ENCODE measurements at regions not wholly inside any gene's neighbourhood (a gene's known extent, or its start where the extent isn't known, plus 50 kb on each side); places are given as distances from the start of the nearest gene placed in this dataset.

- no peak for DNase-seq (ENCODE audit: low spot score)
These were observed 156.0 kb upstream of the DIO3 start for GRCh38 chr14:101405171-101405883.

GRCh38 chr14:101406921-101407320, 154.4 kb upstream of the DIO3 start:
- no peak for DNase-seq (ENCODE audit: low spot score)

GRCh38 chr14:101407328-101407727, 154.0 kb upstream of the DIO3 start:
- no peak for DNase-seq (ENCODE audit: low spot score)

- DNase-seq (ENCODE audit: low spot score): no peak
These were observed 153.0 kb upstream of the DIO3 start for GRCh38 chr14:101408077-101408831.

- DNase-seq (ENCODE audit: low spot score): no peak
These were observed 152.2 kb upstream of the DIO3 start for GRCh38 chr14:101409006-101409543.

GRCh38 chr14:101410126-101410525, 151.2 kb upstream of the DIO3 start:
- no peak for DNase-seq (ENCODE audit: low spot score)

- DNase-seq (ENCODE audit: low spot score): no peak
These were observed 150.1 kb upstream of the DIO3 start for GRCh38 chr14:101411151-101411550.

GRCh38 chr14:101411779-101412178, 149.5 kb upstream of the DIO3 start:
- no peak for DNase-seq (ENCODE audit: low spot score)

- DNase-seq (ENCODE audit: low spot score): no peak
These were observed 148.6 kb upstream of the DIO3 start for GRCh38 chr14:101412739-101413138.

- DNase-seq (ENCODE audit: low spot score): no peak
These were observed 143.9 kb upstream of the DIO3 start for GRCh38 chr14:101417434-101417833.

- DNase-seq (ENCODE audit: low spot score): no peak
These were observed 142.7 kb upstream of the DIO3 start for GRCh38 chr14:101418601-101419000.

- DNase-seq (ENCODE audit: low spot score): no peak
These were observed 134.8 kb upstream of the DIO3 start for GRCh38 chr14:101426466-101426865.

GRCh38 chr14:101428409-101428808, 132.9 kb upstream of the DIO3 start:
- DNase-seq (ENCODE audit: low spot score): no peak

GRCh38 chr14:101435546-101435945, 125.7 kb upstream of the DIO3 start:
- no peak for DNase-seq (ENCODE audit: low spot score)

- no peak for DNase-seq (ENCODE audit: low spot score)
These were observed 122.3 kb upstream of the DIO3 start for GRCh38 chr14:101439023-101439422.

- DNase-seq (ENCODE audit: low spot score): no peak
These were observed 120.8 kb upstream of the DIO3 start for GRCh38 chr14:101440496-101440895.

- no peak for DNase-seq (ENCODE audit: low spot score)
These were observed 119.6 kb upstream of the DIO3 start for GRCh38 chr14:101441710-101442109.

GRCh38 chr14:101442451-101442850, 118.8 kb upstream of the DIO3 start:
- DNase-seq (ENCODE audit: low spot score): no peak

GRCh38 chr14:101444116-101444515, 117.2 kb upstream of the DIO3 start:
- DNase-seq (ENCODE audit: low spot score): no peak

GRCh38 chr14:101445278-101445677, 116.0 kb upstream of the DIO3 start:
- no peak for DNase-seq (ENCODE audit: low spot score)

GRCh38 chr14:101446387-101446969, 114.8 kb upstream of the DIO3 start:
- DNase-seq (ENCODE audit: low spot score): no peak

- DNase-seq (ENCODE audit: low spot score): no peak
These were observed 112.2 kb upstream of the DIO3 start for GRCh38 chr14:101449114-101449513.

- no peak for DNase-seq (ENCODE audit: low spot score)
These were observed 110.1 kb upstream of the DIO3 start for GRCh38 chr14:101451166-101451565.

Measured in D341Med (cell line).